DMS53 treated with DMSO at 0.1 percent for 48 hours (cell line): ENCODE measurements at regions not wholly inside any gene's neighbourhood (a gene's known extent, or its start where the extent isn't known, plus 50 kb on each side); places are given as distances from the start of the nearest gene placed in this dataset.
"Not testable (repeated sequence)": the region's sequence is repeated elsewhere in the genome, so short reads cannot be mapped to it uniquely, and the experiment has no call there.

Experiments used
- DNase-seq: peaks from one replicate; lab custom pipeline; 2025; ENCODE audit not compliant: unreplicated experiment; lab: John Stamatoyannopoulos, UW

DNA sequence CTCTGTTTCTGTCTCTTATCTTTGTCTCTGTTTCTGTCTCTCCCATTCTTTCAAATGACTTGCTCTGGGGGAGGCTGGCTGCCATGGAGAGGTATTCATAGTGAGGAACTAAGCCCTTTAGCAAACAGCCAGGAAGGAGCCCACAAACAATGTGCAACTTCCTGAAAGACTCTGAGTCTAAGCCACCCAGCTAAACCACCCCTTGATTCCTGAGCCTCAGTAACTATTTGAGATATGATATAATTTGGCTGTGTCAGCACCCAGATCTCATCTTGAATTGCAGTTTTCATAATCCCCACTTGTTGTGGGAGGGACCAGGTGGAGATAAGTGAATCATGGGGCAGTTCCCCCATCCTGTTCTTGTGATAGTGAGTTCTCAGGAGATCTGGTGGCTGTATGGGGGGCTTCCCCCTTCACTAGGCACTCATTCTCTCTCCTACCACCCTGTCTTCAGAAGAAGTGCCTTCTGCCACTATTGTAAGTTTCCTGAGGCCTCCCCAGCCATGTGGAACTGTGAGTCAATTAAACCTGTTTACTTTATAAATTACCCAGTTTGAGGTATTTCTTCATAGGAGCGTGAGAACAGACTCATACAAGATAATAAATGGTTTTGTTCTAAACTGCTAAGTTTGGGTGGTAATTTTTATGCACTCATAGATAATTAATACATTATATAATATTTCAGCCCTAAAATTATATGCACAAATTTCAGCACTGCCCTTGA lies 121.2 kb upstream of the FOXP2 start:
- no peak for DNase-seq

DNA sequence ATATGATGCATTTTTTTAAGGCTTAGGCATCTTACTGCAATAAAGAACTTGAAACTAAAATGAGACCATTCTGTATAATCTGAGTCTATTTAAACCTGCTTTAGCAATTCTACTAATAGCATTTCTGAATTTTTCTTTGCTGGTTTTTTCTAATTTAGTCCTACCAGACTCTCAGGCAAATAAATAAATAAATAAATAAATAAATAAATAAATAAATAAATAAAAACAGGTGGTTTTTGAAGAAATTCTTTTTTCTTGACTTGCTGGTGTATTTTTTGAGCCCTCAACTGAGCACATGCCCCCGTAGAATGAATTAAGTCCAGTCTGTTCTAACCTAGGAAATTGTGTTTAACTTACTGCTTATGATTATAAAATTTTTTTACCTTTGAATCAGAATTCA lies 134.7 kb upstream of the FOXP2 start:
- DNase-seq, result no peak

DNA sequence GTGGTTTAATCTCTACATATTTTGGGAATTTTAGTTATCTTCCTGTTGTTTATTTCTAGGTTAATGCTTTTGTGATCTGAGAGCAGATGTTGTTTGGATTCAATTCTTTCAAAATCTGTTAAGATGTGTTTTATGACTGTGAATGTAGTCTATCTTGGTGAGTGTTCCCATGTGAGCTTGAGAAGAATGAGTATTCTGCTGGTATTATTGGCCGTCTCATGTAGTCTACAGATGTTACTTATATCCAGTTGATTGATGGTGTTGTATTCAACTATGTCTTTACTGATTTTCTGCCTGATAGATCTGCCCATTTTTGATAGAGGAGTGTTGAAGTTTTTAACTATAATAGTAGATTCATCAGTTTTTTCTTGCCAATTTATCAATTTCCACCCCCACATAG lies 141.4 kb upstream of the FOXP2 start:
- no peak for DNase-seq

DNA sequence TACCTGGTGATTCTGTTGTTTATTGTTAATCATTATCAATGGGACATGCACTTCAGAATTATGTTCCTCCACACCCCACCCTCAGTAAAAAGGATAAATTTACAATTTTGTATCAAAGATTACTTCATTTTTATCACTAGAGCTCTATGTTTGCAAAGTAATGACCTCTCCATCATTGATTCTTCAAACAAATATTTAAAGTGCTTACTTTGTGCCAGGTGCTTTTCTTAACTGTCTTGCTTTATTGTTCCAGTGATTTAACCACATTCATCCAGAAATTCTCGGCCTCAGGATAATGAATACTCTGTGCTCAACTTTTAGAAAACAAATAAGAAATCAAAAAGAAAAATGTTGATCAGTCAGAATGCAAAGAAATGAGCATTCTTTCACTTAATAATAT lies 144.9 kb upstream of the FOXP2 start:
- peak; percentile 24 for DNase-seq

DNA sequence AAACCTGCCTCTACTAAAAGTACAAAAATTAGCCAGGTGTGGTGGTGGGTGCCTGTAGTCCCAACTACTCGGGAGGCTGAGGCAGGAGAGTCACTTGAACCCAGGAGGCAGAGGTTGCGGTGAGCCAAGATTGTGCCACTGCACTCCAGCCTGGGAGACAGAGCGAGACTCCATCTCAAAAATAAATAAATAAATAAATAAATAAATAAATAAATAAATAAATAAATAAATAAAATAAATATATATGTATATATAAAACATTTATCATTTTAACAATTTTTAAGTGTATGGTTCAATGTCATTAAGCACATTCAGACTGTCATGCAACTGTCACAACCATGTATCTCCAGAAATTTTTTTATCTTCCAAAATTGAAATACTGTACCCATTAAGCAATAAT lies 147.1 kb upstream of the FOXP2 start:
- DNase-seq, result not testable (repeated sequence)

DNA sequence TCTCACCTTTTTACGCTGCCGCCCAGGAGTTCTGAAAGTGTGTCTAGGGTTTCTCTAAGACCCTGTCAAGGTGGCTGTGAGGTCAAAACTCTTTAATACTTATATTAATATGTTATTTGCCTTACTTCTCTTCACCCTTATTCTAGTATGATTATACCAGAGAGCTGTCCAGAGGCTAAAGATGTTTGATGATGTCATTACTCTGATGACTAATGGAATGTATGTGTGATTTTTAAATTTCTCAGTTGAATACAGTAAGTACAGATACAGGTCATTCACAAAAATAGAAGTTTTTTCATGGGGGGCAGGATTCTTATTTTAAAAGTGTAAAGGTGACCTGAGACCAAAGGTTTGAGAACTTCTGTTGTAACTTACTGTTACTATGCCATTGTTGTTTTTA lies 150.6 kb upstream of the FOXP2 start:
- DNase-seq, result no peak

DNA sequence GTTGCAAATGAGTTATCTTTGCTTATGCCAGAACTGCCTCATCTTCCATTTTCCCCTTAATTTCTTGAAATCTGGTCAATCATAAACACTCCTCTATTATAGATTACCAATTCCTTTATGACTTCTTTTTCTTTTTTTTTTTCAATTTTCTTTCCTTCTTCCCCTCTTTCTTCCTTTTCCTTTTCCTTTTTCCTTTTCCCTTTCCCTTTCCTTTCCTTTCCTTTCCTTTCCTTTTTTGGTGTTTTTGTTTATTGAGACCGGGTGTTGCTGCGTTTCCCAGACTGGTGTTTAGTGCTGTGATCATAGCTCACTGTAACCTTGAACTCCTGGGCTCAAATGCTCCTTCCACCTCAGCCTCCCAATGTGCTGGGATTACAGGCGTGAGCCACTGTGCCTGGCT lies 151.4 kb upstream of the FOXP2 start:
- DNase-seq, result no peak

DNA sequence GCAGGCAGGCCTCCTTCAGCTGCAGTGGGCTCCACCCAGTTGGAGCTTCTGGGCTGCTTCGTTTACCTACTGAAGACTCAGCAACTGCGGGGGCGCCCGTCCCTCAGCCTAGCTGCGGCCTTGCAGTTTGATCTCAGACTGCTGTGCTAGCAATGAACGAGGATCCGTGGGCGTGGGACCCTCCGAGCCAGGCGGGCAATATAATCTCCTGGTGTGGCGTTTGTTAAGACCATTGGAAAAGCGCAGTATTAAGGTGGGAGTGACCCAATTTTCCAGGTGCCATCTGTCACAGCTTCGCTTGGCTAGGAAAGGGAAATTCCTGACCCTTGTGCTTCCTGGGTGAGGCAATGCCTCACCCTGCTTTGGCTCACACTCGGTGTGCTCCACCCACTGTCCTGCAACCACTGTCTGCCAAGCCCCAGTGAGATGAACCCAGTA lies 159.2 kb upstream of the FOXP2 start:
- DNase-seq, result no peak

DNA sequence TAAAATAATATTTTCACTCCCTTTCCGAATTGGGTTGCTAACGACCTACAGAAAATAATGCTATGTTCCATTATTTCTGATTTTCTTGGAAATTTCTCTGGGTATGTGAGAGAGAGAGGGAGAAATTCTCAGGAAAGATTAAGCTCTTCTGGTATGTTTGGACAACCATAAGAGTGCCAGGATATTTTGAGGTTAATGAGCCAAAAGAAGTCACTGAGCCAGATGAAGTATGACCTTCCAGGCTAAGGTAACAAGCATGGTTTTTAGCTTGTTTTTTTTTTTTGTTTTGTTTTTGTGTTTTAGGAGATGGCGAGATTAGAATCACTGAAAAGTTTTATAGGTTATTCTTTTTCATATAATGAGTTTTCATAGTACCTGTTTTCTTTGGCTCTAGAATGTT lies 171.0 kb upstream of the FOXP2 start:
- DNase-seq, result no peak

DNA sequence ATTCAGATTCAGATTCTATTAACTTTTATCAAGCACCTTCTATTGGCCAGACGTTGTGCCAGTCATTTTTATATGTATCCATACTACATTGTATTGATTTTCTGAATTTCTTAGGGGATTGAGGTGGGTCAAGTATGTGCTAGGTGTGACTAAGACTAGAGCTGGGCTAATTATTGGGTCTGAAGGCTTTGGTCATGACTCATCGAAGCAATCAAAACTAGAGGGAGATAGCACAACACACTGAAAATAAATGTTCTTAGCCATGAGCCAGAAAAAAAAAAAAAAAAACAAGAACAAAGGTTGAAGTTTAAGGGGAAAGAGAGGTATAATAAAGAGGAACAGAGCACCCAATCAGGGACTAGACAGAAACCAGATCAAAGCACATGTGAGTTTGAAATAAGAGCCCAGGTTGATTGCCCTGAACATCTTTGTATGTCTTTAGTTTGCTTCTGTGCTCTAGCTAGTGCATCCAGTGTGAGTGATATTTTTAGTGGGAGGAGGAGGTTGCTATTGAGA lies 171.6 kb upstream of the FOXP2 start:
- DNase-seq, result peak; percentile 25

DNA sequence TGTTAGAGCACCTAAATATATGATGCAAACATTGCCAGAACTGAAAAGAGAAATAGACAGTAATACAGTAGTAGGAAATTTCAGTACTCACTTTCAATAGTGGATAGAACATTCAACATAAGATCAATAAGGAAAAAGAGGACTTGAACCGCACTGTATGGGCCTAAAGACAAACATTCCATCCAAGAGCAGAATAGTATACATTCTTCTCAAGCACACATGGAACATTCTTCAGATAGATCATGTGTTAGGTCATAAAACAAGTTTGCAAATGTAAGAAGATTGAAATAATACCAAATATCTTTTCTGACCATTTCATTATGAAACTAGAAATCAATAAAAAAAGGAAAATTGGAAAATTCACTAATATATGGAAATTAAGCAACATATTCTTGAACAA lies 185.4 kb upstream of the FOXP2 start:
- DNase-seq, result no peak

DNA sequence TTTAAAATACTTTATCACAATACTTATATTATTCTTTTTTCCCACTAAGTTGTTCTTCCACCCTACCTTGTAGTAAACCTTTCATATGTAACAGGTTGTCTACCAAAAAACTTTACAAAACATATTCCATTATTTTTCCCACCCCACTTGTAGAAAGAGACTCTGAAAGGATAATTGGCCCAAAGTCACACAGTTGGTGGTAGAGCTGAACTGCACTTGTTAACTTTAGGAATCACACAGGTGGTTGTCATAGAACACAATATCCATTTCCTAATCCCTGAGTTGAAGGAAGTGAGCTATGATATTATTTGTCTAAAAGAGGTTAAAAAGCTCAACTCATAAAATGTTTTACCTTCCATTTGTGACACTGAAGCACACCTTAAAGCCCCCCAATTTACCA lies 188.8 kb upstream of the FOXP2 start:
- no peak for DNase-seq

DNA sequence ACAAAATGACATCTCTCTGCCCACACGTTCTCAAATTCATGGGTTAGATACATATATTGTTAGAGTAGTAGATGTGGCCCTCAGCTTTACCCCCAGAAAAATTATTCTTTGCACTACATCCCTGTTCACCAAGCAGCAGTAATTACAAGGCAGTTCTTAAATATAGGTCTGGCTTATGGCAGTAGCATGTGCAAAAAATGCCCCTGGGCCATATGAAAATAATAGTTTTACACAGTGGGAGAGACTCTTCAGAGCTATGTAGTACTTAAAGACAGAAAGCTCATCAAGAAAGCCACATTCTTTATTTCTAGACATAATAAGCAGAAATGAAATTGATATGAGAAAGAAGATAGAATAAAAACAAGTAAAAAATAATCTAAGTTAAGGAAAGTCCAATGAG lies 196.3 kb upstream of the FOXP2 start:
- no peak for DNase-seq

DNA sequence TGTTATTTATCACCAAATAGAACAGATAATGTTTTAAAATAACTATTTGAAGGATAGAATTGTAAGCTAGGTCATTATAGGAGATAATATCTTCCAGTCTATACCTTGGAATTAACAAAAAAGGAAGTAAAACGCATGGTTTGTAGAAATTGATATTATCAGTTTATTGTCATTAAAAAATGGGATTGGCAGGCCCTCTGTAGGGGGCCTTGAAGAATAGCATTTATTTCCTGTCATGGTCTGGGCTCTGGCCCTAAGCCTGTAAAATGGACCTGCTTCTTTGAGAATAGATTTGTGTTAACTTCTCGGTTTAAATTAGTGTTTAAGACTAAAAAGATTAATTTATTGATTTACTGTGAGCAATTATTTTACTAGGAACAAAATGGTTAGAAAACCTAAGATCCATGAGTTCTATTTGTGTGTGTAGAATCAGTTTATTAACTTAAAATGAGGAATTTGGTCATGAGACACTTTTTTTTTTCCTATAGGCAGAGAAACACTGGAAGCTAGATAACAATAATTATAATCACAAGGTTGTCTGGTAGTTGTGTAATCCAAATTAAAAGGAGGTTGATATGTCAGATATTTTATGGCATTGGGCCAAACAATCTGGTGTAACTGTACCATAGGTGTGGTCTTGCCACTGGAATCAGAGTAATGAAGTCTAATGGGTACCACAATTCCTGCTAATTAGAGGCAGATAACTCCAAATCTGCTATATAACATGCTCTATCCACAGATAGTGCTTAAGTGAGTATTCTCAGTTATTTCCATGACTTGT lies 197.4 kb upstream of the FOXP2 start:
- DNase-seq, result peak; percentile 13

DNA sequence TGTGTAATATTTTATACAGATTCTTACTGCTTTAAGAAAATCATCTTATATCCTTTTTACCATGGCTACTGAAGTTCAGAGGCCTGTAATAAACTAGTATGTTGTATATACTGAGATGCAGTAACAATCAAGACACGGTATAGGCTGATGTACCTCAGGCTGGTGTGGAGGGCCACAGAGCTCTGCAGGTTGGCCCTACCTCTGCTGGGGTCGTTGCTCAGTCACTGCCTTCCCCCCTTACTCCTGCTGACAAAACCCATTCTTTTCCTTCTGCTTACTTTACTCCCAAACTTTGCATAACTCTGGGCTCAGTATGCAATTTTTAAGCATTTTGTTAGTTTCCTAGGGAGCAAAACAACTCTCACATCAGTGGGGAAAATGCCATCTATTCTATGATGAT lies 200.1 kb upstream of the FOXP2 start:
- DNase-seq, result no peak

DNA sequence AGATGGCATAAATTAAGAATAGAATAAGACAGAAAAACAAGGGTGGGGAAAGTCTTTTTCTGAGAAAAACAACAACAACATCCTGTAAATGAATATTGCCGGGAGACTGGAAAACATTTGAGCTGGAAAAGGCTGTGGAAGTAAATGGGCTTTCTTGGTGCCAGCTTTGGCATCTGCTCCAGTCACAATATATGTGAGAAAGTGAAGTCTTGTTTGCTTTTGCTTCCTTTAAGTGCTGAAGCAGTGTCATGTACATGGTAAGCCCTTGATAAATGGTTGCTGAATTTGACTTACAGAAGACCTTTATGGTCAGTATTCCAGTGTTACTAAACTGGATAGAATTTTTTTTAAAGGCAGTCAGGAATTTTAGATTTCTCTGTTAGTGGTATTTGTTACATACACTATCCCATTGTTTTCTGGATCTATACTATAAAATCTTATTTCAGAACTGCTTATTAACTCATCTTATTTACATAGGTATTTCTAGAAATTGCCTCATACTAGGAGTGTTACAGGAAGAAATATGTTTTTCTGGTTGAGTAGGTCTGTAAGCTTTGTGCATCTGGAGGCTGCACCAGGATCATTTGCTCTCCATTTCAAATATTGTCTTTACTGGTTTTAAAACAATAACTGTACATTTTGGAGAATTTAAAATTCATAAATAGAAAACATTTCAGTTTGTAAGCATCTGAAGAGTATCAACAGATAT lies 201.7 kb upstream of the FOXP2 start:
- peak; percentile 85 for DNase-seq

DNA sequence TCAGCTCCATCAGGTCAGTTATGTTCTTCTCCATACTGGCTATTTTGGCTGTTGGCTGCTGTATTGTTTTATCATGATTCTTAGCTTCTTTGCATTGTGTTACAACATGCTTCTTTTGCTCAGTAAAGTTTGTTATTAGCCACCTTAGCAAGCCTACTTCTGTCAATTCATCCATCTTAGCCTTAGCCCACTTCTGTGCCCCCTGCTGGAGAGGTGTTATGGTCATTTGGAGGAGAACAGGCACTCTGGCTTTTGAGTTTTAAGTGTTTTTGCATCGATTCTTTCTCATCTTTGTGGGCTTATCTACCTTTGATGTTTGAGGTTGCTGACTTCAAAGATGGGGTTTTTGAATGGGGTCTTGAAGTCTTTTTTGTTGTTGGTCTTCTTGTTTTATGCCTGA lies 204.6 kb upstream of the FOXP2 start:
- DNase-seq, result no peak

DNA sequence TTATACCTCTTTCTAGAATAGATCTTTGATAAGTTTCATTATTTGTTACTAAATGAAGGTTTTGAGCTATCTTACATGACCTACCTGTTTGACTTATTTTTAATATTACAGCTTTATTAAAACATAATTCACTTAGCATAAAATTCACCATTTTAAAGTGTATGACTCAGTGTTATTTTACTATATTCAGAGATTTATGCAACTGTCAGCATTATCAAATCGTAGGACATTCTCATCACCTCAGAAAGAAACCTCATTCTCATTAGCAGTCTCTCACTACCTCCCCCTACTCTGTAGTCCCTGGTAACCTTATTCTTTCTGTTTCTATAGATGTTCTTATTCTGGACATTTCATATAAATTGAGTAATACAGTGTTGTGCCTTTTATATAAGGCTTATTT lies 207.9 kb upstream of the FOXP2 start:
- no peak for DNase-seq

DNA sequence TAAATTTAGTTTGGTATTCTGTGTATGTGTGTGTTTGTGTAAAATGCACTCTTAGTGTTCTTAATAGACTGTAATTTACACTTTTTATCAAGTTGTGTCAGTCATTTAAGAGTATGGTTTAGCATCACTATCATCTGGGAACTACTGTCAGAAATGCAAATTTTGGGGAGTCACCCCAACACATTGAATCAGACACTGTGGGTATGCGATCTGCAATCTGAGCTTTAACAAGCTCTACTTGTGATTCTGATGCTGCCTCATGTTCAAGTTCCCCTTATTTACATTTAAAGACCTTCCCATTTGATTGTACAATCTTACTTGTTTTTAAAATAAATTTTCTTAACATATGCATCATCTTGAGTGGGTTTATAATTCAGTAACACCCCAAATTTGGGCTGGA lies 218.1 kb upstream of the FOXP2 start:
- DNase-seq, result no peak

DNA sequence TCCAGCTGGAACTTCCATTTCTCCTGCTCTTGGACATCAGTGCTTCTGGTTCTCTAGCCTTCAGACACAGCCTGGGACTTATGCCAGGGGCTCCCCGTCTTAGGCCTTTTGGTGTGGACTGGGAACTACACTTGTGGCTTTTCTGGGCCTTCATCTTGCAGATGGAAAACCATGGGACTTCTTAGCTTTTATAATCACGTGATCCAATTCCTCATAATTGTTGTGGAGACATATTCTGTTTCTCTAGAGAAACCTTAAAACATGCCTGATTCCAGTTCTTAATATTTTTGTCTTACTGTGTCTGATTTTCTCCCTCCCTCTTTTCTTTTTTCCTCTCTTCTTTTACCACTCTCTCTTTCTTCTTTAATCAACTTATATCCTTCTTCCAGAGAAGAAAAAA lies 224.2 kb upstream of the FOXP2 start:
- DNase-seq, result no peak

DNA sequence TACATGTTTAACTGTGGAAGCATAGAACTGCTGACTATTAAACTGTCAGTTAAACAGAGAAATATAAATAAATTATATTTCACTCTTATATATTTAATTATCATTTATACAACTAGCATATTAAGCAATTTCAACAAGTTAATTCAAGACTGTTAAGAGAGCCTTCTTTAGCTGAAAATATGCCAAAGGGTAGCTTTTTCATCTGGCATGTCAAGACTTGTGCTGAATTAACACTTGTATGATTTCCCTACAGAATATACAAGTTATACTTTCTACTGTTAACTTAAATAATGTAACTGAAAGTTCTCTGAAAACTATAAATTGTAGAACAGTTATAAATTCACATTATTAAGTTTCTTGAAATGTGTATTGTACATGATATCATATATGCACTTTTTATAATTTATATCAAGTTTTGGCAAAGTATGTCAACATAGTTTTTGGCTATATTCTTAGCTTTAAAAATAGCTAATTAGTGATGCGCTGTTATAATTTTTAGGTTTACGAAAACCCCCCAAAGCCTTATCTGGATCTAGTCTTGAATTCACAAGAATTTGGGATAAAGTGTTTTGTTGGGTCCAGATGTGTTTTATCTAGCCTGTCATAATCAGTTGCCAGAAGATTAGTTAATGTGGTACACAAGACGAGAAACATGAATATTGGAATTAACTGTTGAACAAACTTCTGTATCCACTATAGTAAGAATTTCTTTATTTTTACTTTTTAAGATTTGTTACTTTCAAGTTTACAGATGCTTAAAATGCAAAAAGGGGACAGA lies 231.1 kb upstream of the FOXP2 start:
- DNase-seq, result no peak
